Fibroblast of lung (primary cell): ENCODE measurements at regions not wholly inside any gene's neighbourhood (a gene's known extent, or its start where the extent isn't known, plus 50 kb on each side); places are given as distances from the start of the nearest gene placed in this dataset.

ENCODE experiments used
- DNase-seq, 2 donors: peaks; one replicate each; pipeline versions ENCODE4 v3.0.0 to v3.0.0-alpha.2; 2010; ENCODE audit warnings: low read depth in 2 of 2
- H2AFZ ChIP-seq: 2 replicates; pipeline ENCODE4 v1.5.1; 2012; ENCODE audit warnings: low read length, control low read depth, inconsistent platforms
- H3K27ac ChIP-seq: 2 replicates; pipeline ENCODE4 v1.5.1; 2011; ENCODE audit warnings: low read length, control low read depth; ENCODE audit not compliant: insufficient read depth
- H3K27me3 ChIP-seq: 2 replicates; pipeline ENCODE4 v1.5.1; 2011; ENCODE audit warnings: mild to moderate bottlenecking, low read length; ENCODE audit not compliant: control insufficient read depth, insufficient read depth
- H3K36me3 ChIP-seq: 2 replicates; pipeline ENCODE4 v1.5.1; 2011; ENCODE audit warnings: low read length; ENCODE audit not compliant: control insufficient read depth, insufficient read depth
- H3K4me1 ChIP-seq: 2 replicates; pipeline ENCODE4 v1.5.1; 2011; ENCODE audit warnings: low read length; ENCODE audit not compliant: control insufficient read depth, insufficient read depth; ENCODE audit errors: extremely low read depth
- H3K4me2 ChIP-seq: 2 replicates; pipeline ENCODE4 v1.5.1; 2011; ENCODE audit warnings: low read length, control low read depth; ENCODE audit not compliant: insufficient read depth; ENCODE audit errors: extremely low read depth
- H3K4me3 ChIP-seq, 4 experiments: fragments of 200-600 bp in 1 of 4; sonication (generic) in 1 of 4; replicated peaks in 1 of 4; 2 replicates each; pipeline ENCODE4 v1.5.1; 2011 to 2016; ENCODE audit warnings: low read length in 4 of 4, low read depth in 3 of 4, mild to moderate bottlenecking in 3 of 4, control low read depth in 2 of 4, inconsistent platforms in 1 of 4, mixed read lengths in 1 of 4; ENCODE audit not compliant: insufficient read depth in 1 of 4; ENCODE audit errors: control extremely low read depth in 1 of 4
- H3K79me2 ChIP-seq: 2 replicates; pipeline ENCODE4 v1.5.1; 2012; ENCODE audit warnings: mild to moderate bottlenecking, low read length, inconsistent platforms; ENCODE audit not compliant: control insufficient read depth, insufficient read depth
- H3K9ac ChIP-seq: 2 replicates; pipeline ENCODE4 v1.5.1; 2011; ENCODE audit warnings: mild to moderate bottlenecking, low read length, control low read depth; ENCODE audit not compliant: insufficient read depth
- H3K9me3 ChIP-seq: 2 replicates; pipeline ENCODE4 v1.5.1; 2012; ENCODE audit warnings: low read depth, low read length; ENCODE audit not compliant: control insufficient read depth, insufficient read depth
- H4K20me1 ChIP-seq: 2 replicates; pipeline ENCODE4 v1.5.1; 2011; ENCODE audit warnings: low read length; ENCODE audit not compliant: control insufficient read depth, insufficient read depth; ENCODE audit errors: extremely low read depth
- CTCF ChIP-seq, 2 donors: IDR thresholded peaks in 1 of 2; conservative IDR thresholded peaks in 1 of 2; 1 replicate in 1 of 2; 2 replicates in 1 of 2; pipeline ENCODE4 v1.5.1; 2011 to 2012; ENCODE audit warnings: low read length in 2 of 2, control low read depth in 1 of 2, inconsistent platforms in 1 of 2, low read depth in 1 of 2, mild to moderate bottlenecking in 1 of 2
- EZH2 ChIP-seq: IDR thresholded peaks from 2 replicates; pipeline ENCODE4 v1.5.1; 2012; ENCODE audit warnings: low read length, control low read depth, mild to moderate bottlenecking; ENCODE audit errors: missing control alignments

GRCh38 chr12:92036771-92037453, 108.7 kb downstream of the BTG1 start:
- Histone ChIP-seq H3K9ac (no peak overlapping the region), H3K79me2 (no peaks in the 10 kb centered on the region), H3K9me3 (no peaks in the 10 kb centered on the region), H2AFZ (no peak overlapping the region), H3K4me3 (no peak overlapping the region), H4K20me1 (no peaks in the 10 kb centered on the region), H3K4me2 (no peak overlapping the region), H3K4me1 (peaks cover 3% of the 10 kb centered on the region), H3K27ac (no peak overlapping the region), H3K27me3 (no peaks in the 10 kb centered on the region), H3K36me3 (no peaks in the 10 kb centered on the region)
- TF ChIP-seq EZH2 (no peak), CTCF (conservative IDR thresholded peaks at IDR 0.05 in 1 of 2, IDR thresholded peaks at IDR 0.05 in 1 of 2; ENCODE audit: low read depth in 1 of 2, low read length in 2 of 2) (no peak)
- peak; percentile 57 to 86 for DNase-seq

- H3K4me1 ChIP-seq = peaks cover 3% of the 10 kb centered on the region
- no peak for TF ChIP-seq CTCF (conservative IDR thresholded peaks at IDR 0.05 in 1 of 2, IDR thresholded peaks at IDR 0.05 in 1 of 2; ENCODE audit: low read depth in 1 of 2, low read length in 2 of 2)
- TF ChIP-seq EZH2 = no peak
- H3K4me3 ChIP-seq = no peak overlapping the region
- no peaks in the 10 kb centered on the region for H3K27me3 ChIP-seq
- DNase-seq = no peak
- no peak overlapping the region for H3K9ac ChIP-seq
- H3K9me3 ChIP-seq = no peaks in the 10 kb centered on the region
- H3K27ac ChIP-seq = no peak overlapping the region
- no peak overlapping the region for H3K4me2 ChIP-seq
- no peak overlapping the region for H2AFZ ChIP-seq
- H3K79me2 ChIP-seq = no peaks in the 10 kb centered on the region
- H4K20me1 ChIP-seq = no peaks in the 10 kb centered on the region
- H3K36me3 ChIP-seq = no peaks in the 10 kb centered on the region
Observed at GRCh38 chr12:92036061-92036620, 109.5 kb downstream of the BTG1 start.

GRCh38 chr12:92035477-92035876, 110.2 kb downstream of the BTG1 start:
- Histone ChIP-seq H3K4me1 (peaks cover 3% of the 10 kb centered on the region), H3K79me2 (no peaks in the 10 kb centered on the region), H3K9ac (no peak overlapping the region), H2AFZ (no peak overlapping the region), H3K4me3 (peak overlapping the region in 1 of 4 experiments; percentile 34), H3K27me3 (no peaks in the 10 kb centered on the region), H3K27ac (no peak overlapping the region), H3K9me3 (no peaks in the 10 kb centered on the region), H3K36me3 (no peaks in the 10 kb centered on the region), H3K4me2 (no peak overlapping the region), H4K20me1 (no peaks in the 10 kb centered on the region)
- no peak for TF ChIP-seq EZH2
- no peak for DNase-seq
